IPS DF 6.9 (cell line): ENCODE measurements at regions not wholly inside any gene's neighbourhood (a gene's known extent, or its start where the extent isn't known, plus 50 kb on each side); places are given as distances from the start of the nearest gene placed in this dataset.

Experiments
- DNase-seq: peaks from one replicate; pipeline ENCODE4 v3.0.0-alpha.2; 2013; ENCODE audit warnings: low read depth, low spot score
- H3K27ac ChIP-seq: one replicate; pipeline ENCODE4 v1.5.1; 2013; ENCODE audit warnings: low read length, control low read depth
- H3K27me3 ChIP-seq: 2 replicates; pipeline ENCODE4 v1.6.1; 2013; ENCODE audit warnings: mild to moderate bottlenecking, low read length; ENCODE audit not compliant: control insufficient read depth, insufficient read depth
- H3K36me3 ChIP-seq: 2 replicates; pipeline ENCODE4 v1.6.1; 2013; ENCODE audit warnings: low read length; ENCODE audit not compliant: control insufficient read depth, insufficient read depth
- H3K4me1 ChIP-seq: 2 replicates; pipeline ENCODE4 v1.6.1; 2013; ENCODE audit warnings: low read length; ENCODE audit not compliant: control insufficient read depth, insufficient read depth
- H3K4me3 ChIP-seq: 2 replicates; pipeline ENCODE4 v1.5.1; 2013; ENCODE audit warnings: mild to moderate bottlenecking, low read length
- H3K9me3 ChIP-seq: 2 replicates; pipeline ENCODE4 v1.6.1; 2013; ENCODE audit warnings: low read length, inconsistent platforms; ENCODE audit not compliant: control insufficient read depth, insufficient read depth
- WGBS: extraction: QIAGEN DNeasy Blood & Tissue Kit; methylation state at CpG from one replicate; pipeline ENCODE4 v1.1.7; 2013; ENCODE audit warnings: mixed read lengths, missing lambda C conversion rate; ENCODE audit not compliant: insufficient read length, insufficient coverage; 5-methylcytosine and 5-hydroxymethylcytosine counted together

GRCh38 chr2:183487326-183487725 is 363.1 kb downstream of the NUP35 start:
- H3K27me3 ChIP-seq, result no peaks in the 10 kb centered on the region
- no peak for DNase-seq
- no peak overlapping the region for H3K4me3 ChIP-seq
- no peaks in the 10 kb centered on the region for H3K36me3 ChIP-seq
- no CpG with 5 or more reads among the region's 3 CpGs for WGBS
- no peaks in the 10 kb centered on the region for H3K9me3 ChIP-seq
- no peaks in the 10 kb centered on the region; the same call in 1 of the 2 replicates for H3K4me1 ChIP-seq
- H3K27ac ChIP-seq, result no peak overlapping the region

- Histone ChIP-seq H3K9me3 (no peaks in the 10 kb centered on the region), H3K4me3 (no peak overlapping the region), H3K4me1 (no peaks in the 10 kb centered on the region; the same call in 1 of the 2 replicates), H3K27me3 (no peaks in the 10 kb centered on the region), H3K36me3 (no peaks in the 10 kb centered on the region), H3K27ac (no peak overlapping the region)
- no peak for DNase-seq
These were observed 364.2 kb downstream of the NUP35 start for GRCh38 chr2:183488421-183488820.

- H3K4me3 ChIP-seq, result no peak overlapping the region
- no peak for DNase-seq
- no peaks in the 10 kb centered on the region for H3K27me3 ChIP-seq
- H3K4me1 ChIP-seq, result no peaks in the 10 kb centered on the region; the same call in 1 of the 2 replicates
- WGBS, result no CpG with 5 or more reads among the region's 3 CpGs
- no peaks in the 10 kb centered on the region for H3K36me3 ChIP-seq
- H3K27ac ChIP-seq, result no peak overlapping the region
- H3K9me3 ChIP-seq, result no peaks in the 10 kb centered on the region
These were observed 366.2 kb downstream of the NUP35 start for GRCh38 chr2:183490489-183490888.

DNA sequence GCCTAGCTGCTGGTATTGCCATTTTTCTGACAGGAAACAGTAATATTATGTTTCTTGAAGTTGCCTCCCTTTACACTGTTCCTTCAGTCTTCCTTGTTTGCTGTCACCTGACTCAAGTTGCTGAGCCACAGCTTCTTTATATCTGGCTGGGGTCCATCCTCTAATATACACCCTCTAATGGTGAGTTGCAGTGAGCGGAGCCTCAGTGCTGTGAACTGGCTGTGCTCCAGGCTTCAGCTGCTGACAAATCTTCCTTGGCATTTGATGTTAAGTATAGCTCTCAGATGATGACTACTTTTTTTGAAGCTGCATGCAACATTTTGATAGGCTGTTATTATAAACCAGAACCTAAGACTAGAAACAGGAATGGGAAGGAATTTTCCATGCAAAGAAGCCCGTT is 366.7 kb downstream of the NUP35 start:
- Histone ChIP-seq H3K27me3 (no peaks in the 10 kb centered on the region), H3K9me3 (no peaks in the 10 kb centered on the region), H3K4me3 (no peak overlapping the region), H3K4me1 (no peaks in the 10 kb centered on the region; the same call in 1 of the 2 replicates), H3K27ac (no peak overlapping the region), H3K36me3 (no peaks in the 10 kb centered on the region)
- DNase-seq, result no peak
- no CpG with 5 or more reads among the region's 2 CpGs for WGBS

DNA sequence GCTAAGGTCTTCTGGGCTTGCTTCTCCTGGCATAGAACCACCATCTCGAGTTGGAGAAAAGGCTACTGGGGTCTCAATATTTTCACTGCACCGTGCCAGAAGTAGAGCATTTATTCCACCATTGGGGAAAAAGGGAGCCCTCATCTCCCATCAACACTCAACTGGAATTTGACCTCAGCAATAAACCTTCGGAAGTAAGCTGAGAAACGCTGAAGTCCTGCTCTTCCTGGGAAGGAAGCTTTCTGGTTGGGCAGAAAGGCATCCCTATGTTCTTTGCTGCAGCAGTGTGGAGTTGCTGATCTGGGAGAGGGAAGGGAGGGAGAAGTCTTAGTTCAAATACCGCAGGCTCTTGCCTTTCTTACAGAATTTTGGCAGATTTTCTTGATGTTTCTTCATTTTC is 368.8 kb downstream of the NUP35 start:
- H3K4me1 ChIP-seq, result no peaks in the 10 kb centered on the region
- WGBS, result no CpG with 5 or more reads among the region's 5 CpGs
- no peaks in the 10 kb centered on the region for H3K27me3 ChIP-seq
- no peak overlapping the region for H3K27ac ChIP-seq
- no peak for DNase-seq
- H3K36me3 ChIP-seq, result no peaks in the 10 kb centered on the region
- no peaks in the 10 kb centered on the region for H3K9me3 ChIP-seq
- H3K4me3 ChIP-seq, result no peak overlapping the region

DNA sequence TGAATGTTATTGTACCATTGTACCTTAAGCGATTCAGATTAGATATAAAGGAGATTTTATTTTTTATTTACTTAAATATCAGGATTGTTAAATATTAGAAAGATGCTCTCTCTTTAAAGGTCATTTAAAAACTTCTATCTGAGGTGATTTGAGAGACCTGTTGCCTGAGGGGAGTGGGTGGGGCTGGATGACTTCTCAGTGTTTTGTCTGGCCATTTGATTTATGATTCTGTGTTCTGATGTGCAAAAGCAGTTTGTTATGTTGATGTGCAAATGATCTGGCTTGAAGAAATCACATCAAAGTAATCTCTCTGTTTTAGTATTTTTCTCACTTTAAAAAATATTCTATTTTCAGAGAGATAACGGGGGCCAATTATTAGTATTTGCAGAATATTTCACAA is 370.8 kb downstream of the NUP35 start:
- DNase-seq, result no peak
- Histone ChIP-seq H3K27me3 (no peaks in the 10 kb centered on the region), H3K36me3 (no peaks in the 10 kb centered on the region), H3K4me3 (no peak overlapping the region), H3K4me1 (no peaks in the 10 kb centered on the region), H3K9me3 (no peaks in the 10 kb centered on the region), H3K27ac (no peak overlapping the region)
- WGBS, result no CpG with 5 or more reads among the region's 2 CpGs

GRCh38 chr2:183495589-183496267 is 371.5 kb downstream of the NUP35 start:
- WGBS, result no CpG with 5 or more reads among the region's 3 CpGs
- Histone ChIP-seq H3K4me3 (no peak overlapping the region), H3K36me3 (no peaks in the 10 kb centered on the region), H3K27me3 (no peaks in the 10 kb centered on the region), H3K4me1 (no peaks in the 10 kb centered on the region), H3K9me3 (no peaks in the 10 kb centered on the region), H3K27ac (no peak overlapping the region)
- no peak for DNase-seq

DNA sequence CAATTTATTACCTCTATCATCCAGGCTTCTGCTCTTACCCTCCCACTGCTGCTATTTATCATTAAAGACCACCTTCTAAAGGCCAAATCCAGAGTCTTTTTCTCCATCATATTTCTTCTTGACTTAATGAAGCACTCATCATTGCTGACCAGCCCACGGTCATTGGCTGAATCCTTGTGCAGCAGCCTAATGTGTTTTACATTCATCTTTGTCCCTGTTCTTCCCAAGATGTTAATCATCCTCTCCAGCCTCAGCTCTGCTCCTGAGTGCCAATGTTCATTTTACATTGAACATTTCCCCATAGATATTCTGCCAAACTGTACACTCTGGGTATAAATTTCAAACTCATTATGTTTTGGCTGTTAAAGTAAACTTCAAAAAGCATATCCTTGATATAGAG is 373.6 kb downstream of the NUP35 start:
- WGBS, result no CpG with 5 or more reads among the region's 1 CpG
- DNase-seq, result no peak
- H3K9me3 ChIP-seq, result no peaks in the 10 kb centered on the region
- no peaks in the 10 kb centered on the region for H3K36me3 ChIP-seq
- no peaks in the 10 kb centered on the region for H3K27me3 ChIP-seq
- no peak overlapping the region for H3K4me3 ChIP-seq
- H3K27ac ChIP-seq, result no peak overlapping the region
- H3K4me1 ChIP-seq, result no peaks in the 10 kb centered on the region

- Histone ChIP-seq H3K27ac (no peak overlapping the region), H3K4me3 (no peak overlapping the region), H3K9me3 (0 out of 2 replicates have a peak, but pooled peaks cover 2% of the 10 kb centered on the region), H3K27me3 (no peaks in the 10 kb centered on the region), H3K36me3 (no peaks in the 10 kb centered on the region), H3K4me1 (no peaks in the 10 kb centered on the region)
- no peak for DNase-seq
- WGBS, result no CpG with 5 or more reads among the region's 1 CpG
These were observed 381.7 kb downstream of the NUP35 start for GRCh38 chr2:183505911-183506310.

DNA sequence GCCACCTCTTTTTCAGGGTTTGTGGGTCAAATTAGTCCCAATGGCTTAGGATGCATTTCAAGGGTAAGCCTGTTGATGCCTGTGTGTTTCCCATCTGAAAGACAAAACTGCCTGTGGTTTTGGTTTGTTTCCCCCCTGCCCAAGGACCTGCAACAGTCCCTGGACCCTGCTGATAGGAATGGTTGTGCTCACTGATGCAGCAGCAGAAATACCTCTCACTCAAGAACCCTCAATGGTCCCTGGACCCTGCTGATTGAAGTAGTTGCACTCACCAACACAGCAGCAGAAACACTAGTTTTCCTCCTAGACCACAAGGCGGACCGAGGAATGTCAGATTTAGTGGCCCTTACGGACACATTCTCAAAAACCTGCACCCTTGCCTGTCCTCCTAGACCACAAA is 386.9 kb downstream of the NUP35 start:
- Histone ChIP-seq H3K4me3 (no peak overlapping the region), H3K27me3 (no peaks in the 10 kb centered on the region), H3K4me1 (no peaks in the 10 kb centered on the region), H3K36me3 (no peaks in the 10 kb centered on the region), H3K27ac (no peak overlapping the region), H3K9me3 (0 out of 2 replicates have a peak, but pooled peaks cover 2% of the 10 kb centered on the region)
- no CpG with 5 or more reads among the region's 3 CpGs for WGBS
- DNase-seq, result no peak

GRCh38 chr2:183519371-183520056 is 395.3 kb downstream of the NUP35 start:
- H3K36me3 ChIP-seq, result no peaks in the 10 kb centered on the region
- H3K4me1 ChIP-seq, result no peaks in the 10 kb centered on the region
- H3K9me3 ChIP-seq, result no peaks in the 10 kb centered on the region
- no peak overlapping the region for H3K27ac ChIP-seq
- DNase-seq, result no peak
- H3K4me3 ChIP-seq, result no peak overlapping the region
- no peaks in the 10 kb centered on the region for H3K27me3 ChIP-seq
- no CpG with 5 or more reads among the region's 1 CpG for whole genome bisulfite sequencing
